ENCODE measurements at regions not wholly inside any gene's neighbourhood (a gene's known extent, or its start where the extent isn't known, plus 50 kb on each side); places are given as distances from the start of the nearest gene placed in this dataset.
"Not testable (repeated sequence)": the region's sequence is repeated elsewhere in the genome, so short reads cannot be mapped to it uniquely, and the experiment has no call there.

GRCh38 chr5:52255308-52255707 is 532.4 kb upstream of the ITGA1 start:
- no peak for DNase-seq (ENCODE audit: low read depth in 2 of 2)

- no peak for DNase-seq (ENCODE audit: low read depth in 2 of 2)
Measured at GRCh38 chr5:52262844-52263243, 524.9 kb upstream of the ITGA1 start.

GRCh38 chr5:52269401-52269800 is 518.3 kb upstream of the ITGA1 start:
- no peak for DNase-seq (ENCODE audit: low read depth in 2 of 2)

GRCh38 chr5:52269859-52270258 is 517.9 kb upstream of the ITGA1 start:
- DNase-seq (ENCODE audit: low read depth in 2 of 2): no peak

- DNase-seq (ENCODE audit: low read depth in 2 of 2): no peak
Measured at GRCh38 chr5:52275639-52276038, 512.1 kb upstream of the ITGA1 start.

GRCh38 chr5:52277101-52277500 is 510.6 kb upstream of the ITGA1 start:
- DNase-seq (ENCODE audit: low read depth in 2 of 2): no peak

GRCh38 chr5:52282647-52283046 is 505.1 kb upstream of the ITGA1 start:
- no peak for DNase-seq (ENCODE audit: low read depth in 2 of 2)

- no peak for DNase-seq (ENCODE audit: low read depth in 2 of 2)
Measured at GRCh38 chr5:52283221-52283620, 504.5 kb upstream of the ITGA1 start.

GRCh38 chr5:52300703-52301372 is 486.9 kb upstream of the ITGA1 start:
- DNase-seq (ENCODE audit: low read depth in 2 of 2): no peak

- DNase-seq (ENCODE audit: low read depth in 2 of 2): not testable (repeated sequence)
Measured at GRCh38 chr5:52304816-52305215, 482.9 kb upstream of the ITGA1 start.

GRCh38 chr5:52328220-52328806 is 459.4 kb upstream of the ITGA1 start:
- DNase-seq (ENCODE audit: low read depth in 2 of 2): no peak

- no peak for DNase-seq (ENCODE audit: low read depth in 2 of 2)
Measured at GRCh38 chr5:52331725-52332124, 456.0 kb upstream of the ITGA1 start.

- no peak for DNase-seq (ENCODE audit: low read depth in 2 of 2)
Measured at GRCh38 chr5:52334367-52334766, 453.3 kb upstream of the ITGA1 start.

GRCh38 chr5:52339285-52339684 is 448.4 kb upstream of the ITGA1 start:
- no peak for DNase-seq (ENCODE audit: low read depth in 2 of 2)

GRCh38 chr5:52342361-52342760 is 445.4 kb upstream of the ITGA1 start:
- DNase-seq (ENCODE audit: low read depth in 2 of 2): no peak

- no peak for DNase-seq (ENCODE audit: low read depth in 2 of 2)
Measured at GRCh38 chr5:52356311-52356918, 431.3 kb upstream of the ITGA1 start.

- DNase-seq (ENCODE audit: low read depth in 2 of 2): no peak
Measured at GRCh38 chr5:52359261-52359660, 428.5 kb upstream of the ITGA1 start.

- DNase-seq (ENCODE audit: low read depth in 2 of 2): no peak
Measured at GRCh38 chr5:52360985-52361384, 426.7 kb upstream of the ITGA1 start.

GRCh38 chr5:52374286-52374685 is 413.4 kb upstream of the ITGA1 start:
- DNase-seq (ENCODE audit: low read depth in 2 of 2): no peak

- DNase-seq (ENCODE audit: low read depth in 2 of 2): no peak
Measured at GRCh38 chr5:52375969-52376368, 411.7 kb upstream of the ITGA1 start.

- no peak for DNase-seq (ENCODE audit: low read depth in 2 of 2)
Measured at GRCh38 chr5:52376592-52376991, 411.1 kb upstream of the ITGA1 start.

- DNase-seq (ENCODE audit: low read depth in 2 of 2): no peak
Measured at GRCh38 chr5:52378237-52378636, 409.5 kb upstream of the ITGA1 start.

GRCh38 chr5:52388349-52388748 is 399.4 kb upstream of the ITGA1 start:
- DNase-seq (ENCODE audit: low read depth in 2 of 2): no peak
